ENCODE measurements at regions not wholly inside any gene's neighbourhood (a gene's known extent, or its start where the extent isn't known, plus 50 kb on each side); places are given as distances from the start of the nearest gene placed in this dataset.

DNA sequence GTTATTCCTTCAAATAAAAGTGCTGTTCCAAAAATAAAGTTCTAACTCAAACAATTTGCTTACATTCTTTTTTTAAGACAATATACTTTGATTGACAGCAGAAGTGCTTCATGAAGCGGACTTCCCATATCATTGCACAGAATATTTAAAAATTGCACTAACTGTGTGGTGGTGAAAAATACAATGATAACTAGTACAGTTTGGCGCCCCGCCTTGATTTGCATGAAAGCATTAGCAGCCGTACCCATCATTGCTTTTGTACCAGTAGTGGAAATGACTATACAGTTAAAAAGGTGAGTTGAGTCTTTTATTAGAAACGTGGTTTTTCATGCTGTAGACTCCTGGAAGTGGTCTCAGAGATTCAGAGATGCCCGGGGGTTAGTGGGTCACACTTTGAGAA is 69.5 kb upstream of the MAP3K1 start:
- TF ChIP-seq POLR2A (IDR thresholded peaks at IDR 0.05; ENCODE audit: low read length): no peak
- no peak for TF ChIP-seq GATA1 (IDR thresholded peaks at IDR 0.05; ENCODE audit: low read depth, low read length)

All from erythroblast (primary cell).